GM18499 (cell line): ENCODE measurements at regions not wholly inside any gene's neighbourhood (a gene's known extent, or its start where the extent isn't known, plus 50 kb on each side); places are given as distances from the start of the nearest gene placed in this dataset.
A peak's percentile ranks its signal among the peaks of the same experiment; 100 is the strongest.

ENCODE experiments used
- ATAC-seq: cut with Tn5 transposase; IDR thresholded peaks from one replicate; pipeline ENCODE4 v1.9.1; 2021; ENCODE audit warnings: moderate number of reproducible peaks; ENCODE audit not compliant: insufficient read depth, unreplicated experiment

GRCh38 chr13:40406405-40407120 lies 259.9 kb downstream of the FOXO1 start:
- ATAC-seq = no peak

DNA sequence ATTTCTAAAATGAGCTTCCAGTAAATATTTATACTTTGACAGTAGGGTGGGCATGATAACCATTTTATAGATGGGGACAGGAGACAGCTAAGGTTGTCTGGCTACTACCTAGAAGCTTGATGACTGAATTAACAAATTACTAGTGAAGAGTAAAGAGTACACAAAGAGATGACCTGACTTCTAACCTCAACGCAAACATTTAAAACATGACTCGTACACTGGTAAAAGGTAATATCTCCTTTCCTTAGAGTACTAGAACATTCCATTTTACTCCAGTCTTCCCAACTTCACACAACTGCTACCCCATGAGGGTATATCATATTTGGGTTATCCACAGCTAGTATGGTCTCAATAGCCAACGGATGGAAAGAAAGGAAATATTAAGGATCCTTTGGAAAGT lies 258.9 kb downstream of the FOXO1 start:
- ATAC-seq = no peak

DNA sequence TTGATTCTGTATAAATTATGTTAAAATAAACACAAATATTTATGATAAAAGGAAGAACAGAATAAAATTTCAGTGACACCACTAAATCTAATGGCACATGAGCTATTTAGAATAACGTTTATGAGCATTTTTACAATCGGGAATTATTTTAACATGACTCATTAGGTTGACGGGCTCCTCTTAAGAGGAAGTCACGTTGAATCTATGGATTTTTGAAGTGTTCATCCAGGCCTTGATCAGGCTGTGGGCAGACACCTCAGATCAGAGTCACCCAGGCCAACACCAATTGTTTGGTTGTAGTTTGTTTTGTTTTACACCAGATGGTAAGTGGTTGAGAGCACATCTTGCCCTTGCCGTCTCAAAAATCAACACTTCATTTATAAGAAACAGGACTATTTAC lies 257.8 kb downstream of the FOXO1 start:
- ATAC-seq = no peak

DNA sequence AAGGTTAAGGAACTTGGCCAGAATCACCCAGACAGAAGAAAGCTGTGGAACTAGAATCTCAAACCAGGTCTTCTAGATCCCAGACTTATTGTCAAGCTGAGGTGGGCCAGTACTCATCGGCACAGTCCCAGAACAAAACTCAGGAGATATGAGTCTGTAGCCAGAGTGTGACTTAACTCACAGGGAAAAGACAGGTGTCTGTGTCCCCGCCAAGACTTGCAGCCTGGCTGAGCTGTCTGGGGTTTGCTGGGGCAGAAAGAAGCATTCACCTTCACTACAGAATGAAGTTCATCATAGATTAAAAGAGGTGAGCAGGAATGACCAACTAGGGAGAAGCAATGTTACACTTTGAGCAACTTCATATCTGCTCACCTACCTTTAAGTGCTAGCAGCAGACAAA lies 257.2 kb downstream of the FOXO1 start:
- no peak for ATAC-seq

GRCh38 chr13:40410315-40410714 lies 256.1 kb downstream of the FOXO1 start:
- no peak for ATAC-seq

DNA sequence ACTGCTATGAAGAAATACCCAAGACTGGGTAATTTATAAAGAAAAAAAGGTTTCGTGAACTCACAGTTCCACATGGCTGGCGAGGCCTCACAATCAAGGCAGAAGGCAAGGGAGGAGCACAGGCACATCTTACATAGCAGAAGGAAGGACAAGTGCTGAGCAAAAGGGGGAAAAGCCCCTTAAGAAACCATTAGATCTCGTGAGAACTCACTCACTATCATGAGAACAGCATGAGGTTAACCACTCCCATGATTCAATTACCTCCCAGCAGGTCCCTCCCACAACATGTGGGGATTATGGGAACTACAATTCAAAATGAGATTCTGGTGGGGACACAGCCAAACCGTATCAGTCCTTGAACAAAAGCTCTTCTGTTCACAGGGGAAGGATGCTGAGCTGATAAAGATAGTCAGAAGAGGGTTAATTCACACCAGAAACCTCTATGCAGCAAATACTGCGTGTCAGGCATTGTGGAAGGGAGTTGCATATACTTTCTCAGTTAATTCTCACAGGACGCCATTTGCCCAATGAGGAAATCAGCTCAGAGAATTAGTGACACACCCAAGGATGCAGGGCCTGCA lies 246.2 kb downstream of the FOXO1 start:
- ATAC-seq = no peak

DNA sequence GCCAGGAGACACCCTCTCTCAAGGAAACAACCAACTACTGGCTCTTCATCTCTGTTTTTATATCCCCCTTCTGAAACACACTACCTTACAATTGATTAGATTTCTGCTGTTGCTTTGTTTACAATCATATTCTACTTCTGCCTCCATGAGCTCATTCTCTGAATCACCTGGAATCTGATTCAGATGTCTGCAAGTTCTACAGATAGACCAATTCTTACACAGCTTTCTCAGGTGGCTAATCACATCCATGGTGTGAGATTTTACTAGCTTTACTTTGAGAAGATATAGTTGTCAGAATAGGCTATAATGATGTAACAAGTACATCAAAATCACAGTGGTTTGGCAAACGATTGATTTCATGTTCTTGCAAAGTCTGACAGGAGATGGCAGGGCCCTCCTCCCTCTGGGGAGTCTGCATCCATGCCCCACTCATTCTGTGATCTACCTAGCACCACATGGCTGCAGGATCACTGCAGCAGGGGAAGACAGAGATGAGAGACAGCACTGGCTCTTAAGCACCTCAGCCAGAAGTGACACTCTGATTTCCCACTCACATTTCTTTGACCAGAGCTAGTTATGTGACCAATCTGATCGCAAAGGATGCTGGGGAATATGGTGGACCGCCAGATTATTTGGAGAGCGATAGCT lies 243.7 kb downstream of the FOXO1 start:
- ATAC-seq = no peak

DNA sequence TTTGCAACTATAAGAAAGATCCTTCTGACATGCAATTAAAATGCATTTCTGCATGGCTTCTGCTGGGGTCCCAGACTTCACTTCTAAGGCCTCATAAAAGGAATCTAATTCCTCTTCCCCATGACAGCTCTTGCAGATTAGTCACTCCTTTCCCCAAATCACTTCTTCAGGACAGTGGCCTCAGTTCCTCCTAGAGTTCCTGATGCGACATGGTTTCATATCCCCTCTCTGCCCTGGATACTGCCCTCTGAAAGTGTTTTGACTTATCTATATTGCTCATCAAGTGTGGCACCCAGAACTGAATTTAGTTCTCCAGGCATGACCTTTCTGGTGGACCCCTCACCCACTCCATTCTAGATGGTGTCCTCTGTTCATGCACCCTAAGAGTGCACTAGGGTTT lies 238.1 kb downstream of the FOXO1 start:
- no peak for ATAC-seq

DNA sequence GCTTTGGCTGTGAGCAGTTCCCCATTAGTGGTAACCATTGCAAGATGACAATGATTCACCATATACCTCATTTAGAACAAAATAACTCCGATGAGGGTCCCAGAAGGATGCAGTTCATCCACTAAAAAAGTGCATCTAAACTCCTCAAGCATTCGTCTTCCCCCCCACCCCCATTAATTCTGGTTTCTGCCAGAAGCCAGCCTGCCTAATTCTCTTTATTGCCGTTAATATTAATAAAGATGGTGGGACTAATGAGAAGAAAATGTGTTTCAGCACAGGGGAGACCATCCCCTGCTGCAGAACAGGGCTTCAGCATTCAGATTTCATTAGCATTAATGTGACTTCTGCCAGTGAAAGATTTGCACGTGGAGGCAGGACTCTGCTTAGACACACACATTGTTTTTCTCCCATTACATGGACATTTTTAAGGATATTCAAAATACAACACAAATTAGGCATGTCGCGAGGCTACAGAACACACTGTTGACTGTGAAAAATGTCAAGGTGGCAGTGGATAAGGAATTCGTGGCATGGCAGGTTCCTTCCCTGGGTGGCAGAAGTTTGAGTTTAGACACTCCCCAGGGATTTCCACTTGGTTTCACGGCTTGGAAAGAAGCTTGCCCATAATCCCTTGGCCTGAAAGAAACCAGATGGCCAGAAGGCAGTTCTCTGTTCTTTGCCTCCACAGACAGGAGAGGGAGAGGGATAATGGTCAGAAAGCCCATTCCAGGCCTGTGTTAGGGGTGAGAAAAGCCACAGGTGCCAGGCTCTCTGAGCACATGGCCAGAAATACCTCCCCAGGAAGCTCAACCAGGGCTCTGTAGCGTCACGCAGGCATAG lies 236.5 kb downstream of the FOXO1 start:
- no peak for ATAC-seq

GRCh38 chr13:40432018-40432978 lies 234.1 kb downstream of the FOXO1 start:
- ATAC-seq = peak; percentile 62

DNA sequence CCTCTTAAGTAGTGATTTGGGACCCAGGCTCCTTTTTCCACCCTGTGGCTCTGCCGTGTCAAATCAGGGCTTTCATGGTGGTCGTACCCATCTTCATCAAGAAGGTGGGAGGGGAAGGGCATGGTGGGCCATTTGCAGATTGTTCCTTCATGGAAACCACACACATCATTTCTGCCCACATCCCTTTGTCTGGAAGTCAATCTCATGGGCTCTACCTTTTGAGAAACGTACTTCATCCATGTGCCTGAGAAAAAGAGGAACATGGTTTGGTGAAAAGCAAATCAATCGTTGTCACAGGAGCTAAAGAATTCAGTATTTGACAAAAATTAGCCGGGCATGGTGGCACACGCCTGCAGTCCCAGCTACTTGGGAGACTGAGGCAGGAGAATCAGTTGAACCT lies 233.4 kb downstream of the FOXO1 start:
- ATAC-seq = no peak

DNA sequence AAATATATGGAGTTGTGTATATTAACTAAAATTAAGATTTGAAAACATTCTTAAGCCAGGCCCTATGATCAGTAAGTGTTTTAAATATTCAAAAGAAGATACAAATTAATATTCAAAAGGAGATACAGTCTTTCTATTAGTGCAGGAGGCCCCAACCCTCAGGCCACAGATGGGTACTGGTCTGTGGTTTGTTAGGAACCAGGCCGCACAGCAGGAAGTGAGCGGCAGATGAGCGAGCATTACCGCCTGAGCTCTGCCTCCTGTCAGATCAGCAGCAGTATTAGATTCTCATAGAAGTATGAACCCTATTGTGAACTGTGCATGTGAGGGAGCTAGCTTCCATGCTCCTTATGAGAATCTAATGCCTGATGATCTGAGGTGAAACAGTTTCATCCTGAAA lies 232.9 kb downstream of the FOXO1 start:
- ATAC-seq = no peak

DNA sequence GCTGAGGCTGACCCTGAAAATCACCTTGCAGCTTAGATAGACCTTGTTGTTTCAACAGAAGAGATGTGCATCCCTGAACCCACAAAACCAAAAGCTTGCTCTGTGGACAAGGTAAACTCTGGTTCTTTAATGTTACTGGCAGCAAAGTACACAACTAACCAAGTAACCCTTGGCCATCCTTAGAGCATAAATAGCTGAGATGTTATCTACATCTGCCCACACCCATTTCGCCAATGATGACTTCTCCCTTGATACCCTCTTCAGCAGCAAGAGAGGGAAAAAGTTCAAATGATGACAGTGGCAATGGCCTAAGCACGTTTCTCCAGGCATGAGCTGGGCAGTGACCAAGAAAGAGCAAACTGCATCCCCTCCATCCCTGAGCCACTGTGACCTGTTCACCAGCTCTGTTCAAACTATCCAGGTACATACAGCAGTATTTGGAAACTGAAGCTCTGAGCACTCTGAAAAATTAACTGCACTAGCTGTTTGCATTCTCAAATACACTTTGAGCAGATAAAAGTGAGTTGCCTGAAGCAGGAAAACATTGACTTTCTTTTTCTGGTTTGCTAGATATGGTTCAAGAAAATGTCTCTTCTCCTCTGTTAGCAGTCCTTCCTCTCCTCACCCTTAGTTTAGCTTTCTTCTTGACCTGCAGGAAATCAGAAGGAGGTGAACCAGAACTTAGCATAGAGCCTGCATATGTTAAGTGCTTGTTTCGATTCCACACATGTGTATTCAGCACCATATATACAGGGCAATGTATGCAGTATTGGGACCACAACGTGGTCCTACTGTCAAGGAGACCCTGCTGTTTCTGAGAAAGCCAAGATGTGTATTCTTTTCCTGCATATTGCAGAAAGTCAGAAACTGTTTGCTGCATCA lies 231.7 kb downstream of the FOXO1 start:
- ATAC-seq = no peak

DNA sequence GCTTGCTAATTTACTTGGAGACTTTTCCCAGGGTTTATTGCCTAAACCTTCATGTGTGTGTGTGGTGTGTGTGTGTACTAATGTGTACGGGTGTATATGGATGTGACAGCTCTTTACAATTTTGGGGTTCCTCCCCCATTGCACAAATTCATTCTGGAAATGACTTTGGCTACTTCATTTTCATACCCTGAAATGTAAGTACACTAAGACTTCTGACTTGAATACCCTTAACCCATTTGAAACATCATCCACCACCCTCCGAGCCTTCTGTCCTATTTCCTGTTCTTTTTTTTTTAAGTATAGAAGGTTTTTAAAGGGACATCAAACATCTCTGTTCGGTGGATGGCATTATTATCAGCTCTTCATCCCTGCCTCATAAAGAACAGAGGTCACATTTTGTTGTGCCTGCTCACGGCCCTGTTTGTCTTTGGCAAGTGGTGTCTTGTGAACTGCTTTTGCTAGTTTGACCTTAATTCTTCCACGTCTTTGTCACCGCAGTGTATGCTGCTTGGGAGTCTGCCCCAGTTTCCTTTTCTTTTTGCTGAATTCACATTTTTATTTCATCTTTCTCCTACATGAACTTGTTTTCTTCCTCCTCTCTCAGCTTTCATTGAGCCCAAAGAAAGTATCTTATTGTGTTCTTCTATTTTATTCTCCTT lies 228.3 kb downstream of the FOXO1 start:
- ATAC-seq = no peak

DNA sequence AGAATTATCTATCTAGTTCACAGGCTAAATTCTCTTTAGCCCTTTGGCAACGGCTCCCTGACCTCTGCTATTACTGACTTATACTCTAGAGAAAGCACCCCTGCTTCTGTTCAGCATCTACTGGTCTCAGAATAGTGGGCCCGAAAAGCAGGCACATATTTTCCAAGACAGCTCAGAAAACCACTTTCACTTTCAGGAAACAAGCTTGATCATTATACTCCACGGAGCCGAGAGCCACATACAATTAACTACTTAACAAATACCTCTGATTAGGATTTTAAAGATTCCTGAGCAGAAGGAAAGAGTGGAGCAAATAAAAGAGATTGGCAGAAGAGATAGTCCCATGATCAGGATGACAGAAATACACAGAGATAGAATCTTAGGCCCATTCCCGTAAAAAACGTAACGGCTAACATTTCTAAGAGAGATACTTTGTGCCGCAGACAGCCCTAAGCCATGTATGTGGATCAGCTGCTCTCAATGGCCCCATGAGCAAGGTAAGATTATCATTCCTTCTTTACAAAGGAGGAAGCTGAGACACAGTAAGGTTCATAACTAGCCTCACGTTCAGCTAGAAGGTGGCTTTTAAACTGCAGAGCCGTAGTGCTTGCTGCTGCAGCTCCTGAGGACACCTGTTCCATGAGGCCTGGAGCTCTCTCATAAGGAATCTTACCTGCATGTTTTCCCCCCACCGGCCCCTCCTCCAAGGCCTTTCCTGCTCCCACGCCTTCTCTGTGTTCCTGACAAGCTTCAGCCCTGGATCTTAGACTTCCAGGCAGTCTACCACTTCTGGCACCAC lies 227.2 kb downstream of the FOXO1 start:
- no peak for ATAC-seq

GRCh38 chr13:40439928-40440327 lies 226.5 kb downstream of the FOXO1 start:
- ATAC-seq = no peak

- ATAC-seq = no peak
Observed at GRCh38 chr13:40440990-40441820, 225.2 kb downstream of the FOXO1 start.
